ENCODE measurements at regions not wholly inside any gene's neighbourhood (a gene's known extent, or its start where the extent isn't known, plus 50 kb on each side); places are given as distances from the start of the nearest gene placed in this dataset.

DNA sequence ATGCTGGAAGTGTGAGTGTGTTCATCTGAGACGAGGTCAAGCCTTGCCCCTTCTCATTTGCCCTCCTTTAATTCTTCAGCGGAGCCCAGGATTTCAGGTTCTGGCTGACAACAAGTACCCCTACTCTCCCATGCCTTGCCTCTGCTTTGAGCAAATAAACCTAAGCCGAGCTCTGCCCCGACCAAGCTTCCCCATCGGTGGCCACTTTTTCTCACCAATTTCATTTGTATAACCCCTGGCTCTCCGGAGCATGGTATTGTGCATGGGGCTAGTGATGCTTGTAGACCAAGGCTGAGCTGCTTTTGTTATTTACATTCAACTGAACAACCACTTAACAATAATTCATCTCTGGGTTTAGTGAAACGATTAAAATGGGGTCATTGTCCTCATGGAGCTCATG is 100.2 kb upstream of the RAB3GAP2 start:
- TF ChIP-seq POLR2A (IDR thresholded peaks at IDR 0.05), result no peak
- TF ChIP-seq, protein P1, sequence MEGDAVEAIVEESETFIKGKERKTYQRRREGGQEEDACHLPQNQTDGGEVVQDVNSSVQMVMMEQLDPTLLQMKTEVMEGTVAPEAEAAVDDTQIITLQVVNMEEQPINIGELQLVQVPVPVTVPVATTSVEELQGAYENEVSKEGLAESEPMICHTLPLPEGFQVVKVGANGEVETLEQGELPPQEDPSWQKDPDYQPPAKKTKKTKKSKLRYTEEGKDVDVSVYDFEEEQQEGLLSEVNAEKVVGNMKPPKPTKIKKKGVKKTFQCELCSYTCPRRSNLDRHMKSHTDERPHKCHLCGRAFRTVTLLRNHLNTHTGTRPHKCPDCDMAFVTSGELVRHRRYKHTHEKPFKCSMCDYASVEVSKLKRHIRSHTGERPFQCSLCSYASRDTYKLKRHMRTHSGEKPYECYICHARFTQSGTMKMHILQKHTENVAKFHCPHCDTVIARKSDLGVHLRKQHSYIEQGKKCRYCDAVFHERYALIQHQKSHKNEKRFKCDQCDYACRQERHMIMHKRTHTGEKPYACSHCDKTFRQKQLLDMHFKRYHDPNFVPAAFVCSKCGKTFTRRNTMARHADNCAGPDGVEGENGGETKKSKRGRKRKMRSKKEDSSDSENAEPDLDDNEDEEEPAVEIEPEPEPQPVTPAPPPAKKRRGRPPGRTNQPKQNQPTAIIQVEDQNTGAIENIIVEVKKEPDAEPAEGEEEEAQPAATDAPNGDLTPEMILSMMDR (IDR thresholded peaks at IDR 0.05 in 4 of 5, conservative IDR thresholded peaks at IDR 0.05 in 1 of 5), result no peak

Data from gastrocnemius medialis (tissue), 4 donors.